Body of pancreas (tissue), 4 donors: ENCODE measurements at regions not wholly inside any gene's neighbourhood (a gene's known extent, or its start where the extent isn't known, plus 50 kb on each side); places are given as distances from the start of the nearest gene placed in this dataset.

Source experiments
- CTCF ChIP-seq, 7 experiments: fragments of 450-650 bp in 4 of 7; fragments of 200-600 bp in 3 of 7; sonication (generic) in 3 of 7; IDR thresholded peaks; one replicate each; pipeline ENCODE4 v1.5.1; 2016 to 2019; ENCODE audit warnings: antibody characterized with exemption in 7 of 7
- POLR2A ChIP-seq, 3 donors: fragments of 450-650 bp; IDR thresholded peaks; one replicate each; pipeline ENCODE4 v1.6.1; 2016; ENCODE audit warnings: antibody characterized with exemption in 3 of 3, mild to moderate bottlenecking in 2 of 3

- TF ChIP-seq POLR2A (IDR thresholded peaks at IDR 0.05) (no peak), CTCF (IDR thresholded peaks at IDR 0.05) (no peak)
These were observed 186.2 kb upstream of the PCDH9 start for GRCh38 chr13:67416047-67416925.
